ENCODE measurements at regions not wholly inside any gene's neighbourhood (a gene's known extent, or its start where the extent isn't known, plus 50 kb on each side); places are given as distances from the start of the nearest gene placed in this dataset.

GRCh38 chr13:30037306-30037705 is 186.9 kb upstream of the UBL3 start:
- no peak for TF ChIP-seq CTCF (IDR thresholded peaks at IDR 0.05; ENCODE audit: control insufficient read depth, insufficient read depth, low read depth, low read length, missing control alignments)
- no peak for DNase-seq (ENCODE audit: low read depth)
- H3K4me3 ChIP-seq (ENCODE audit: control insufficient read depth, low read depth, low read length) = no peak overlapping the region

- DNase-seq (ENCODE audit: low read depth) = peak; percentile 79
- H3K4me3 ChIP-seq (ENCODE audit: control insufficient read depth, low read depth, low read length) = no peak overlapping the region
- TF ChIP-seq CTCF (IDR thresholded peaks at IDR 0.05; ENCODE audit: control insufficient read depth, insufficient read depth, low read depth, low read length, missing control alignments) = no peak
These were observed 184.0 kb upstream of the UBL3 start for GRCh38 chr13:30034458-30034795.

- no peak overlapping the region for H3K4me3 ChIP-seq (ENCODE audit: control insufficient read depth, low read depth, low read length)
- DNase-seq (ENCODE audit: low read depth) = peak; percentile 93
- no peak for TF ChIP-seq CTCF (IDR thresholded peaks at IDR 0.05; ENCODE audit: control insufficient read depth, insufficient read depth, low read depth, low read length, missing control alignments)
These were observed 183.5 kb upstream of the UBL3 start for GRCh38 chr13:30033681-30034457.

- DNase-seq (ENCODE audit: low read depth) = no peak
- no peak overlapping the region for H3K4me3 ChIP-seq (ENCODE audit: control insufficient read depth, low read depth, low read length)
- no peak for TF ChIP-seq CTCF (IDR thresholded peaks at IDR 0.05; ENCODE audit: control insufficient read depth, insufficient read depth, low read depth, low read length, missing control alignments)
These were observed 181.8 kb upstream of the UBL3 start for GRCh38 chr13:30032263-30032662.

GRCh38 chr13:30031488-30031887 is 181.1 kb upstream of the UBL3 start:
- H3K4me3 ChIP-seq (ENCODE audit: control insufficient read depth, low read depth, low read length) = no peak overlapping the region
- no peak for DNase-seq (ENCODE audit: low read depth)
- no peak for TF ChIP-seq CTCF (IDR thresholded peaks at IDR 0.05; ENCODE audit: control insufficient read depth, insufficient read depth, low read depth, low read length, missing control alignments)

- no peak for TF ChIP-seq CTCF (IDR thresholded peaks at IDR 0.05; ENCODE audit: control insufficient read depth, insufficient read depth, low read depth, low read length, missing control alignments)
- no peak for DNase-seq (ENCODE audit: low read depth)
These were observed 179.8 kb upstream of the UBL3 start for GRCh38 chr13:30030141-30030750.

More at GRCh38 chr13:30030141-30030750, 179.8 kb upstream of the UBL3 start:
- no peak overlapping the region for H3K4me3 ChIP-seq (ENCODE audit: control insufficient read depth, low read depth, low read length)
